Activated naive CD8-positive, alpha-beta T cell treated with anti-CD3 and anti-CD28 coated beads, Interleukin-2, amount 10 ng/mL, durations not matched to agents 7 days and 5 days (primary cell): ENCODE measurements at regions not wholly inside any gene's neighbourhood (a gene's known extent, or its start where the extent isn't known, plus 50 kb on each side); places are given as distances from the start of the nearest gene placed in this dataset.

ENCODE experiments used
- ATAC-seq: fragments of 150-1000 bp; cut with Tn5 transposase; one replicate; pipeline ENCODE4 v1.10.0; 2021; ENCODE audit warnings: low read depth, moderate library complexity
- POLR2A ChIA-PET: fragments of 350-600 bp; sonication (Branson Sonifier 250); formaldehyde crosslinking; loops from one replicate; lab custom pipeline; 2021; ENCODE audit warnings: antibody characterized with exemption; lab: Charles Lee
- DNase-seq: peaks from one replicate; pipeline ENCODE4 v3.0.0; 2021
- H3K27ac Mint-ChIP-seq: one replicate; pipeline ENCODE4 v1.8.0; 2022; ENCODE audit warnings: mild to moderate bottlenecking, mixed read lengths
- H3K27me3 Mint-ChIP-seq: one replicate; pipeline ENCODE4 v1.8.0; 2022; ENCODE audit warnings: mild to moderate bottlenecking, moderate library complexity, mixed read lengths
- H3K36me3 Mint-ChIP-seq: one replicate; pipeline ENCODE4 v1.8.0; 2021; ENCODE audit warnings: mild to moderate bottlenecking, mixed read lengths
- H3K4me1 Mint-ChIP-seq: one replicate; pipeline ENCODE4 v1.8.0; 2021; ENCODE audit warnings: mixed read lengths
- H3K4me3 Mint-ChIP-seq: one replicate; pipeline ENCODE4 v1.8.0; 2022; ENCODE audit warnings: mild to moderate bottlenecking, moderate library complexity, mixed read lengths
- H3K9me3 Mint-ChIP-seq: one replicate; pipeline ENCODE4 v1.8.0; 2021; ENCODE audit warnings: mixed read lengths

DNA sequence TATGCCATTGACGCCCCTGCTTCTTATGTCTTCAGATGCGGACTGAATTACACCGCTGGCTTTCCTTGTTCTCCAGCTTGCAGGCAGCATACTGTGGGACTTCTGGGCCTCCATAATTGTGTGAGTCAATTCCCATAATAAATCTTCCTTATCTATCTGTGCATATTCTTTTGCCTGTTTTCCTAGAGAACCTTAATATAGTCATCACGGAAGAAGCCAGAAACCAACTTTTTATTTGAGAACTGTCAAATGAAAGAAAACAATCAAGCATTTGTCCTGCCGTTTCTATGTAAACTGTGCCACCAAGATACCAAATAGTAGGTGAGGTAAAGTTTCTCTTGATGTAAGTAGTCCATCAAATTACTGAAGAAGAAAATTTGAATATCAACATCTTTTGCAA is 51.8 kb upstream of the B3GALNT1 start:
- H3K36me3 Mint-ChIP-seq = no peaks in the 10 kb centered on the region
- no peak overlapping the region for H3K4me3 Mint-ChIP-seq
- H3K27me3 Mint-ChIP-seq = peaks cover 10% of the 10 kb centered on the region
- no peaks in the 10 kb centered on the region for H3K4me1 Mint-ChIP-seq
- H3K27ac Mint-ChIP-seq = no peak overlapping the region
- DNase-seq = no peak
- POLR2A ChIA-PET = no interaction called here
- no peak for ATAC-seq
- peaks cover 3% of the 10 kb centered on the region for H3K9me3 Mint-ChIP-seq

- POLR2A ChIA-PET = no interaction called here
- H3K27ac Mint-ChIP-seq = no peak overlapping the region
Measured at GRCh38 chr3:161161603-161162002, 56.5 kb upstream of the B3GALNT1 start.

DNA sequence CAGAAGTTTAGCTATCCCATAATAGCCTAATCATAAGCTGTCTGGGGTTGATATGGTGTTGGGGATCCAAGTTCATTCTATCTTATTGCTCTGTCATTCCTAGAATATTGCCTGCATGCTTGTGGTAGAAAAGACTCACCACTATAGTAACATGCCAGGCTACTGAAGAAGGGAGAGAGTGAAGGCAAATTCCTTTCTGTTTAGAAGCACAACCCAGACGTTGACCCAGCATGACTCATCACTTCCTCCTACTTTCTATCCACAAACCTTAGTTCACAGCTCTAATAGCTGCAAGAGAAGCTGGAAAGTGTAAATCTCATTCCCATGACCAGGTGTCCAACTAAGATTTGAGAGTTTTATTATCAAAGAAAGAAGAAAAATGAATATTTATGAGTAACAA is 57.8 kb upstream of the NMD3 start:
- Mint-ChIP-seq H3K27me3 (peaks cover 4% of the 10 kb centered on the region), H3K4me1 (peaks cover 4% of the 10 kb centered on the region), H3K9me3 (peaks cover 13% of the 10 kb centered on the region), H3K27ac (no peak overlapping the region), H3K4me3 (no peak overlapping the region), H3K36me3 (peaks cover 3% of the 10 kb centered on the region)
- POLR2A ChIA-PET = interaction anchor here (0.5 kb wide), 1 partner anchor 243 kb away, joined by 4 read pairs; no protein-coding TSS in a partner anchor
- no peak for DNase-seq
- no peak for ATAC-seq

More at GRCh38 chr3:161161603-161162002, 56.5 kb upstream of the B3GALNT1 start:
- Mint-ChIP-seq H3K9me3 (peaks cover 13% of the 10 kb centered on the region), H3K36me3 (peaks cover 3% of the 10 kb centered on the region), H3K4me3 (no peak overlapping the region), H3K27me3 (peaks cover 12% of the 10 kb centered on the region), H3K4me1 (peaks cover 4% of the 10 kb centered on the region)
- ATAC-seq (no peak), DNase-seq (no peak)

DNA sequence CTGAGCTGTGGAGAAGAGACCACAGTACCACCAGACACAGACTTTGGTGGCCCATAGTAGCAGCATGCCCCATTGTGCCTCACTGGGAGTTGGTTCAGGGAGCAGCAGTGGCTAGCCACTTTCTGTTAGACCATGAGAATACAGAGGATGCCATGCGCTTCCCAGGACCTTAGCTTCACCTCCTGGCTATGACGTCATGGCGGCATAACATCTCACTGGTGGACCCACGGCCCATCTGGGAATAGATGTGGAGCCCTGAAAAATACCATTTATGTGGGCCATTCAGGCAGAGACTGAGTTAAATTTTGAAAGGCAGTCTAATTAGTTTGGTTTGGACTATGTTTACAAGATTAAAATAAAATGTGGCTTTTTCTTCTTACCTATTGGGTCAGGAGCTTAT is 55.1 kb upstream of the NMD3 start:
- H3K27me3 Mint-ChIP-seq = peaks cover 4% of the 10 kb centered on the region
- POLR2A ChIA-PET = no interaction called here
- DNase-seq = no peak
- ATAC-seq = no peak
- no peak overlapping the region for H3K4me3 Mint-ChIP-seq
- peaks cover 3% of the 10 kb centered on the region for H3K36me3 Mint-ChIP-seq
- peaks cover 10% of the 10 kb centered on the region for H3K9me3 Mint-ChIP-seq
- H3K27ac Mint-ChIP-seq = no peak overlapping the region
- H3K4me1 Mint-ChIP-seq = peaks cover 4% of the 10 kb centered on the region

- H3K4me3 Mint-ChIP-seq = no peak overlapping the region
- H3K36me3 Mint-ChIP-seq = no peaks in the 10 kb centered on the region
- H3K4me1 Mint-ChIP-seq = no peaks in the 10 kb centered on the region
- H3K27me3 Mint-ChIP-seq = peaks cover 6% of the 10 kb centered on the region
- no peak overlapping the region for H3K27ac Mint-ChIP-seq
- DNase-seq (no peak), ATAC-seq (no peak)
- POLR2A ChIA-PET = no interaction called here
- no peaks in the 10 kb centered on the region for H3K9me3 Mint-ChIP-seq
Measured at GRCh38 chr3:161171113-161171512, 50.0 kb upstream of the NMD3 start.
